ENCODE measurements at regions not wholly inside any gene's neighbourhood (a gene's known extent, or its start where the extent isn't known, plus 50 kb on each side); places are given as distances from the start of the nearest gene placed in this dataset.

DNA sequence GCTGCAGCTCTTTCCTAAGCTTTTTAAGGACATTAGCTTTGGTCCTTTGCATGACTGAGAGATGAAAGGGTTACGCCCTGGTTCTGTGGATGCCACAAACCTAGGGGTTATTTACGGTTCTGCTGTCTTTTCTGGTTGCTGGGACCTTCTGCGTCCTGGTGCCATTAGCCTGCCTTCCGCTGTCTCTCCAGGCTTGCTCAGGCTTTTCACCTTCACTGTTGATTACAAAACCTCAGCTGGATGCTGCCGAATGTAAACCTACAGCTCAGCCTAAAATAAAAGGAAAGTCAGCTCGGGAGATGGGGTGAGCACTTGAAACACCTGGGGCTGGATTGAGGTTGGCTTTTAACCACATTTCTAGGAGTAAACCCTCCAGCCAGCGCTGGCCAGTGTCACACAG is 130.9 kb upstream of the ARHGAP28 start:
- no peak for ATAC-seq
- intact Hi-C loops (cut with DNase I), result no loop called here
- no peak for DNase-seq (ENCODE audit: low spot score)

DNA sequence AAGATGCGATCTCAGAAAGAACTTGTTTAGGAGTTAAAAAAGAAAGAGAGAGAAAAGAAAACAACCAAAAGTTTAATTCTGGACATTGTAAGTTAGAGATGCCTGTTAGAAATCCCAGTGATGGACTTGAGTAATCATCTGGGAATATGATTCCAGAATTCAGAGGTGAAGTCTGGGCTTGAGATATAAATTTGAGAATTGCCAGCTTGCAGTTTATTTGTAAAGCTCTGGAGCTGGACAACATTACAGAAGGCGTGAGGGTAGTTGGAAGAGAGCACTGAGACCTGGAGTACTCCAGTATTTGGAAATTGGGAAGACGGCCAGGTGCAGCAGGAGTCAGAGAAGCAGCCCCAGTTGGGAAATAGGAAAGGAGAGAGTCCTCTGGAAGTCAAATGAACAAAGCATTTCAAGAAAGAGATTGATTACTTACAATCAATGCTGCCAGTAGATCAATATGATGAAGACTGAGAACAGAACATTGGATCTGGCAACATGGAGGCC is 128.8 kb upstream of the ARHGAP28 start:
- intact Hi-C loops (cut with DNase I), result no loop called here
- ATAC-seq (no peak), DNase-seq (ENCODE audit: low spot score) (no peak)

- DNase-seq (ENCODE audit: low spot score) (no peak), ATAC-seq (no peak)
- intact Hi-C loops (cut with DNase I), result no loop called here
Measured at GRCh38 chr18:6601241-6601640, 128.3 kb upstream of the ARHGAP28 start.

GRCh38 chr18:6602365-6602764 is 127.2 kb upstream of the ARHGAP28 start:
- intact Hi-C loops (cut with DNase I), result no loop called here
- no peak for ATAC-seq
- DNase-seq (ENCODE audit: low spot score), result no peak

- no peak for ATAC-seq
- intact Hi-C loops (cut with DNase I), result no loop called here
Measured at GRCh38 chr18:6604573-6604941, 125.0 kb upstream of the ARHGAP28 start.

GRCh38 chr18:6605115-6605869 is 124.2 kb upstream of the ARHGAP28 start:
- intact Hi-C loops (cut with DNase I), result no loop called here
- ATAC-seq (no peak), DNase-seq (ENCODE audit: low spot score) (no peak)

More at GRCh38 chr18:6604573-6604941, 125.0 kb upstream of the ARHGAP28 start:
- DNase-seq (ENCODE audit: low spot score), result no peak

DNA sequence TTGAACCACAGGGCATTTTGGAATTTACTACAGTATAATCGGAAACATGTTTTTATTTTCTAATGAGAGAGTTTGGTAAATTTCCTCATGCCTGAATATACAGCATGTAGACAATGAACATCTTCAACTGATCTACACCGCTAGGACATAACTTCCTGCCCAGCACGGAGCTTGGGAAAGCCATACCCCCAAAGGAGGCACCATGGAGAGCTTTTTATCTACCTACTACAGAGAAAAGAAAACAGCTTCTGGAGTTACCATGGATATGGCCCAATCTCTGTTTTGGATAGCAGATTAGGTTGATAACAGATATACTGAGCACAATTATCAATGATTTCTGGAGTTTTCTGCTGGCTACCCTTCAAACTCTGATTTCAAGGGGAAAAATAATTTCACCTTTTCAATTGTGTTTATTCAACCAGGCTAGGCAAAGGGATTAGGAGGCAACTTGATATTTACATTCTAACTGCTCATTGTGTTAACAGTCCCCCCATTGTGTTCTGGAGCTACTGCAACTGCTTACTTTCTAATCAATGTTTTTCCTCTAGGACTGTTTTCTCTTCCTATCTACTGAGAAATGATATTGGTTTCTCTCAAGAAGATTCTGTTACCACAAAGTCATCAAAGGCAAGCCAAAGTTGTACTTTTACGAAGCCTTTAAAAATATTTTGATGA is 123.0 kb upstream of the ARHGAP28 start:
- ATAC-seq (no peak), DNase-seq (ENCODE audit: low spot score) (no peak)
- intact Hi-C loops (cut with DNase I), result no loop called here

DNA sequence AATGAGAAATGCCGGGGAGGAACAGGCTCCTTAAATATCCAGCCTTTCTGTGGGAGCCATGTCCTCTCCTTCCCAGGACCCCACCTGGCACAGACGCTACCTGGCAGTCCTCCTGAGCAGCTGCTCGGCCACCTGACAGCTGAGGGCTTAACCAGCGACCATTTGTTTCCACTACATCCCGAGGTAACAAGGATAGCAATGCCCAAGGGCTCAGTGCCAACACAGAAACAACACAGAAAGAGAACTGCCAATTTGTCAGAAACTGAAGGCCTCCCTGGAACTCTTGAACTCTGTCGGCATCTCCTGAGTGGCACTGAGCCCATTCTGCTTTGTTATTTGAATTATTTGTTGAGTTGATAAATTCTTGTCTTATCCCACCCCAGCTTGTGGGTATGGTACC is 122.2 kb upstream of the ARHGAP28 start:
- DNase-seq (ENCODE audit: low spot score) (no peak), ATAC-seq (no peak)
- intact Hi-C loops (cut with DNase I), result no loop called here

DNA sequence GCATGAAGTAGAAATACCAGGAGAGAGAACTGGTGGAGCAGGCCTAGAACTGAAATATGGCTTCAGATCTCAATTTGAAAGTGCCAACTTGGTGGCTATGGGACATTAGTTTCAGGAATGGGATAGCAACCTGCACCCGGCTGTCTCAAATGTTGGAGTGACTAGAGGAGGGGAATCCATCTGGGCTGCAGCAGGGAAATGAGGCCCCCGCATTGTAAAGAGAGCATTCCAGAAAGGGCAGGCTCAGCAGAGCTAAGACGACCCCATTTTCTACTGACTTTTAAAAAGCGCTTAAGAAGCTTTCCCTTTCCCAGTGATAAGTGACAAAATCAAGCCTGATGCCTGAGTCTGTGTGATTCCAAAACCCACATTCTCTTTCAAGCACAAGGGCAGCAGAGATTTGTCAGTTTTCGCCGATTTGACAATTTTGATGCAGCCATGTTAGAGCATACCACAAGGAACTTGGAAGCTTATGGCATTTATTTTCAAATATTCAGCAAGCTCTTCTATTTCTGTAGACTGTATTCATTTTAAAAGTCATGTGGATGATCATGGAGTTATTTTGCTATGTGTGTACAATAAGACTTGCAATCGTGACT is 119.8 kb upstream of the ARHGAP28 start:
- intact Hi-C loops (cut with DNase I), result no loop called here
- no peak for ATAC-seq
- DNase-seq (ENCODE audit: low spot score), result no peak

DNA sequence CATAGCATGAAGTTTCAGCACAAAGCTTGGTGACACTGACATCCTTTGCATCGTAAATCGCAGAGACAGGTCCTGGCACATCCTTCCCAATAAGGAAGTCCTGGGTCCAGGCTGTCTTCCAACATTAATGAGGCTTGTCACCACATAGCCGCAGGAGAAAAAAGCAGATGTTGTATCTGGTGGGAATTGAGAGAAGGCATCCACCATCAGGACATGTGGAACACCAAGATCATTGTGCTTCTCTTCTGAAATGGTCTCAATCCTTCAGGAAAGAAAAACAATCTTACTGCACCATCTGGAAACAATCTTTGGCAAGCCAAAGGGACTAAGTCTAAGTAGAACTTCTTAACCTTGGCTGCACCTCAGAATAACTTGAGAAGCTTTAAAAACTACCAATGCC is 119.0 kb upstream of the ARHGAP28 start:
- intact Hi-C loops (cut with DNase I), result no loop called here
- ATAC-seq (peak; percentile 90), DNase-seq (ENCODE audit: low spot score) (no peak)

DNA sequence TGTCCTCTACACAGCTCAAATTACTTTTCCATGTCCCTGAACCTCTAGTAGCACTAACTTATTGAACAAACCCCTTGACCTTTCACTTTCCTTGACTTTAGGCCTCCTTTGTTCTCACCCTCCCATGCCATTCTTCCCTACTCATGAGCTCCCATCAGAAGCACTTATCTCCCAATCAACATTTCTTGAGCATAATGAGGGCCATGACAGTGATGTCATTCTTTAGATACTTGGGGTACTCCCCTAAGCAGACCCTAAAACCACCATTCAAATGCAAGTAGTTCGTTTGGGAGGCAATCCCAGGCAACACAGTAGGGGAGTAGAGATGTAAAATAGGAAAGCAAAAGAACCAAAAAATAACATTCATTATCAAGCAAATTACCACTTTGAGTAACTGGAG is 115.9 kb upstream of the ARHGAP28 start:
- DNase-seq (ENCODE audit: low spot score) (no peak), ATAC-seq (no peak)
- intact Hi-C loops (cut with DNase I), result no loop called here

GRCh38 chr18:6614952-6615351 is 114.6 kb upstream of the ARHGAP28 start:
- no peak for ATAC-seq
- intact Hi-C loops (cut with DNase I), result no loop called here
- no peak for DNase-seq (ENCODE audit: low spot score)

DNA sequence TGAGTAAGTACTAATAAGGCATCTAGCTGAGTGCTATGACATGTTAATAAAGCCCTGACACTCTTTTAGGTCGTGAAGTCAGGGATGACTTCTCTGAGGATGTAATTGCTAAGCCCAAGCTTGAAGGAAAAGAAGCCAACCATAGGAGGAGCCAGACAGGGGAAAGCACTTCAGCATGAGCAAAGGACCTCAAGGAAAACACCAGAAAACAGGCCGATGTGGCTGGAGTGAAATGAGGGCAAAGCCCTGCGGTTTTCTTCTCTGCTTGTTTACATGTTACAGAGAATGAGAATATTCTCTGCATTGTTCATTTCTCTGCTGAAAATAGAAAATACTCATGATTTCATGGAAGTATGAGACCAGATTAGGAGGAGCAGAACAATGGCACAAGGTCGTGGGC is 112.5 kb upstream of the ARHGAP28 start:
- DNase-seq (ENCODE audit: low spot score), result no peak
- intact Hi-C loops (cut with DNase I), result no loop called here
- ATAC-seq, result peak; percentile 67

DNA sequence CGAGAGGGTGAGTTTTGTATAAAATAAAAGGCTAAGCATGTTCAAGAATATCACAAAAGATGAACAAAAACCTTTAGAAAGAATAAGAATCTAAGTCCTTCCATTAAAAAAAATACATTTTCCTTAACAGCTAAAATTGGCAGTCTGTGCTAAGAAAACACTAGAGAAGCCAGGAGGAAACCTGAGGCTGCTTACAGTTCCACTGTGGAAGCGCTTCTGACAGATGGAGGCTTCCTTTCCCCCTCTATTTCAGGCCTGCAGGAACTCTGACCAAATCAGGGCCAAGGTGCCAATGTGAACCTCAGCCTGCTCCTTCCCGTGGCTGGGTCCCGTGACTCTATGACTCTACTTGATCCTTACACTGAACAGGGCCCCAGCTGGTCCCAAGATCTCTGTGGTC is 108.1 kb upstream of the ARHGAP28 start:
- no peak for ATAC-seq
- no peak for DNase-seq (ENCODE audit: low spot score)
- intact Hi-C loops (cut with DNase I), result no loop called here

DNA sequence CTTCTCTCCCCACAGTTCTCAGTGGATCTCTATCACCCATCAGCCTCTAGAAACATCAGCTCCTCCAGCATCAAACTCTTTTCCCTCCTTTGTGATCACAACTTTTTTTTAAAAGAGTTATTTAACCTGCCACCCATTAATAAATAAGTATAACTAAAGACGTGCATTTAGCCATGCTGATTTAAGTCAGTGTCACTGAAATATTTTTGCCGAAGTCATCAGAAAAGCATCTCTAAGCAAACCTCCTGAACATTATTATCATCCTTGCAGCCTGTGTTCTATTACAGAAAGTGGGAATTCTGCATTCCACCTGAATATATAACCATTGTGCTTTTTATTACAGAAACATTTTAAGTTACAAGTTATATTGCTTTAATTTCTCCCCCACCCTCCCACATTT is 106.2 kb upstream of the ARHGAP28 start:
- DNase-seq (ENCODE audit: low spot score), result no peak
- intact Hi-C loops (cut with DNase I), result no loop called here
- ATAC-seq, result no peak

DNA sequence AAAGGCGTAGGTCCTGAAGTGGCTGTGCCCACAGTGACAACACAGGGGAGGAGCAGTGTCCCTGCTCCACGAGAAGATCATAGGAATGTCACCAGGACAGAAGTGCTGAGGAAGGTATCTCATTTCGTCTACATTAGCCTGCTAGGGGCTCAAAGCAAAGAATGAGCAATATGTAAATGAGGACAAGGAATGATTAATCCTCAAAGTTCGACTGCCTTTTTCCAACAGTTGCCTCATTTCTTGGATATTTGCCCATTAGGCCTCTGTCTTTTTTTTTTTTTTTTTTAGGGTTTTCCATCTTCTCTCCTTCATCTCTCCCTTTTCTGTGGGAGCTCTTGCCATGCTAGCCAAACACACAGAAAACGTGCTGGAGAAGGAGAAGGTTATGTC is 105.2 kb upstream of the ARHGAP28 start:
- ATAC-seq, result peak; percentile 46
- intact Hi-C loops (cut with DNase I), result no loop called here

GRCh38 chr18:6624661-6625311 is 104.7 kb upstream of the ARHGAP28 start:
- DNase-seq (ENCODE audit: low spot score), result no peak
- intact Hi-C loops (cut with DNase I), result no loop called here
- ATAC-seq, result peak; percentile 73

More for the DNA sequence above, 105.2 kb upstream of the ARHGAP28 start:
- DNase-seq (ENCODE audit: low spot score), result no peak

- intact Hi-C loops (cut with DNase I), result no loop called here
- ATAC-seq, result peak; percentile 9
- DNase-seq (ENCODE audit: low spot score), result no peak
Measured at GRCh38 chr18:6625481-6625880, 104.0 kb upstream of the ARHGAP28 start.

DNA sequence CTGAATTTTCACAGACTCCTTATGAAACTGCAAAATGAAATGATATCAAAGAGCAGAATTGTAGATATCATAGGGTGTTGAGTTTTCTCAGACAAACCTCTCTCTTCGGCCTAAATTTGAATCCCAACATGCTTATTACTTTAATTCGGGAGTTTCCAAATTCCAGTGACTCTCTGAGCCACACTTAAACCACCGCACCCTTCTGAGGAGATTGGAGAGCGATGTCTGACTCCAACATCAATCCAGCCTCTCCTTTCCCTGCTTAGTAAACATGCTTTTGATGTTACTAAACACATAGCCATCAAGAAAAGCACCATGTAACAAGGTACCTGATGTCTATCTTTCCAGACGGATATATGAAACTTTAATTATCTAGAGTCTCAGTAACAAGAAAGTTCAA is 103.1 kb upstream of the ARHGAP28 start:
- intact Hi-C loops (cut with DNase I), result no loop called here
- DNase-seq (ENCODE audit: low spot score) (no peak), ATAC-seq (no peak)

- intact Hi-C loops (cut with DNase I), result no loop called here
- ATAC-seq, result no peak
- DNase-seq (ENCODE audit: low spot score), result no peak
Measured at GRCh38 chr18:6627645-6628044, 101.9 kb upstream of the ARHGAP28 start.

Data from sciatic nerve (tissue), 2 donors.